GM12878 (cell line): ENCODE measurements at regions not wholly inside any gene's neighbourhood (a gene's known extent, or its start where the extent isn't known, plus 50 kb on each side); places are given as distances from the start of the nearest gene placed in this dataset.

Experiments
- CHD1 ChIP-seq: IDR thresholded peaks from 2 replicates; pipeline ENCODE4 v1.6.1; 2012; ENCODE audit warnings: low read depth, low read length, improper control_type of control experiment
- FOXM1 ChIP-seq: IDR thresholded peaks from 2 replicates; pipeline ENCODE4 v1.6.1; 2012; ENCODE audit warnings: low read depth, mild to moderate bottlenecking, inconsistent platforms, low read length, moderate library complexity
- MXI1 ChIP-seq: fragments of 150-350 bp; IDR thresholded peaks from 2 replicates; pipeline ENCODE4 v1.6.1; 2011; ENCODE audit warnings: low read depth, mild to moderate bottlenecking, inconsistent platforms, low read length, improper control_type of control experiment
- PBX3 ChIP-seq: IDR thresholded peaks from 2 replicates; pipeline ENCODE4 v1.6.1; 2011; ENCODE audit warnings: mild to moderate bottlenecking, low read depth, low read length, moderate library complexity; ENCODE audit not compliant: insufficient replicate concordance
- SMARCA5 ChIP-seq: fragments of 450-650 bp; IDR thresholded peaks from 2 replicates; pipeline ENCODE4 v1.6.1; 2017; ENCODE audit warnings: mild to moderate bottlenecking
- STAT3 ChIP-seq: IDR thresholded peaks from 2 replicates; pipeline ENCODE4 v1.6.1; 2011; ENCODE audit warnings: low read depth, low read length, improper control_type of control experiment
- ZNF207 ChIP-seq: fragments of 450-650 bp; IDR thresholded peaks from 2 replicates; pipeline ENCODE4 v1.6.1; 2014; ENCODE audit warnings: antibody characterized with exemption, mild to moderate bottlenecking, borderline replicate concordance
- TF ChIP-seq, protein P1 (sequence below): fragments of 450-650 bp; IDR thresholded peaks from 2 replicates; pipeline ENCODE4 v1.6.1; 2018; ENCODE audit warnings: mild to moderate bottlenecking, low read depth, moderate library complexity; ENCODE audit not compliant: partially characterized antibody
- TF ChIP-seq, protein P2 (sequence below): IDR thresholded peaks from 2 replicates; pipeline ENCODE4 v1.6.1; 2012; ENCODE audit warnings: improper control_type of control experiment, low read depth, low read length; ENCODE audit not compliant: insufficient replicate concordance

DNA sequence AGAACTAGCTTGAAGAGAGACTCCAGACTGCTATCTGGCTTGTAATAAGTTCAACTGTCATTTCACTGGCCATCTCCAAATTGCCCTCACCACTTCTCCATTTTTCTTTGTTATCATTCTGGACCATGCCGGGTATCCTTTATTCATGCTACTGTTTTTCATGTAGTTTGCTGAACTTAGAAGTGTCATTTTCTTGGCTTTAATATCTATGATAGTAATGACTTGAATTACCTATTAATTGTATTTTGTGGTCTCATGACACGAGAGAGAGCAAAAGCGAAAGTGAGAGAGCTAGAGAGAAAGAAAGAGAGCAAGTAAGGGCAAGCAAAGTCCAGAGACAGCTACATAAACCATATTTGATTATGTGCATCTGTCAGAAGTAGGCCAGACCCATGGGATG, 184.9 kb upstream of the ATP1B1 start (continued):
- TF ChIP-seq FOXM1 (no peak), CHD1 (no peak), ZNF207 (no peak), MXI1 (0 out of 2 replicates have a peak, but pooled peaks have one; percentile 18), SMARCA5 (no peak), PBX3 (no peak), STAT3 (no peak)
- TF ChIP-seq, protein P1, sequence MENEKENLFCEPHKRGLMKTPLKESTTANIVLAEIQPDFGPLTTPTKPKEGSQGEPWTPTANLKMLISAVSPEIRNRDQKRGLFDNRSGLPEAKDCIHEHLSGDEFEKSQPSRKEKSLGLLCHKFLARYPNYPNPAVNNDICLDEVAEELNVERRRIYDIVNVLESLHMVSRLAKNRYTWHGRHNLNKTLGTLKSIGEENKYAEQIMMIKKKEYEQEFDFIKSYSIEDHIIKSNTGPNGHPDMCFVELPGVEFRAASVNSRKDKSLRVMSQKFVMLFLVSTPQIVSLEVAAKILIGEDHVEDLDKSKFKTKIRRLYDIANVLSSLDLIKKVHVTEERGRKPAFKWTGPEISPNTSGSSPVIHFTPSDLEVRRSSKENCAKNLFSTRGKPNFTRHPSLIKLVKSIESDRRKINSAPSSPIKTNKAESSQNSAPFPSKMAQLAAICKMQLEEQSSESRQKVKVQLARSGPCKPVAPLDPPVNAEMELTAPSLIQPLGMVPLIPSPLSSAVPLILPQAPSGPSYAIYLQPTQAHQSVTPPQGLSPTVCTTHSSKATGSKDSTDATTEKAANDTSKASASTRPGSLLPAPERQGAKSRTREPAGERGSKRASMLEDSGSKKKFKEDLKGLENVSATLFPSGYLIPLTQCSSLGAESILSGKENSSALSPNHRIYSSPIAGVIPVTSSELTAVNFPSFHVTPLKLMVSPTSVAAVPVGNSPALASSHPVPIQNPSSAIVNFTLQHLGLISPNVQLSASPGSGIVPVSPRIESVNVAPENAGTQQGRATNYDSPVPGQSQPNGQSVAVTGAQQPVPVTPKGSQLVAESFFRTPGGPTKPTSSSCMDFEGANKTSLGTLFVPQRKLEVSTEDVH = no peak
- TF ChIP-seq, protein P2, sequence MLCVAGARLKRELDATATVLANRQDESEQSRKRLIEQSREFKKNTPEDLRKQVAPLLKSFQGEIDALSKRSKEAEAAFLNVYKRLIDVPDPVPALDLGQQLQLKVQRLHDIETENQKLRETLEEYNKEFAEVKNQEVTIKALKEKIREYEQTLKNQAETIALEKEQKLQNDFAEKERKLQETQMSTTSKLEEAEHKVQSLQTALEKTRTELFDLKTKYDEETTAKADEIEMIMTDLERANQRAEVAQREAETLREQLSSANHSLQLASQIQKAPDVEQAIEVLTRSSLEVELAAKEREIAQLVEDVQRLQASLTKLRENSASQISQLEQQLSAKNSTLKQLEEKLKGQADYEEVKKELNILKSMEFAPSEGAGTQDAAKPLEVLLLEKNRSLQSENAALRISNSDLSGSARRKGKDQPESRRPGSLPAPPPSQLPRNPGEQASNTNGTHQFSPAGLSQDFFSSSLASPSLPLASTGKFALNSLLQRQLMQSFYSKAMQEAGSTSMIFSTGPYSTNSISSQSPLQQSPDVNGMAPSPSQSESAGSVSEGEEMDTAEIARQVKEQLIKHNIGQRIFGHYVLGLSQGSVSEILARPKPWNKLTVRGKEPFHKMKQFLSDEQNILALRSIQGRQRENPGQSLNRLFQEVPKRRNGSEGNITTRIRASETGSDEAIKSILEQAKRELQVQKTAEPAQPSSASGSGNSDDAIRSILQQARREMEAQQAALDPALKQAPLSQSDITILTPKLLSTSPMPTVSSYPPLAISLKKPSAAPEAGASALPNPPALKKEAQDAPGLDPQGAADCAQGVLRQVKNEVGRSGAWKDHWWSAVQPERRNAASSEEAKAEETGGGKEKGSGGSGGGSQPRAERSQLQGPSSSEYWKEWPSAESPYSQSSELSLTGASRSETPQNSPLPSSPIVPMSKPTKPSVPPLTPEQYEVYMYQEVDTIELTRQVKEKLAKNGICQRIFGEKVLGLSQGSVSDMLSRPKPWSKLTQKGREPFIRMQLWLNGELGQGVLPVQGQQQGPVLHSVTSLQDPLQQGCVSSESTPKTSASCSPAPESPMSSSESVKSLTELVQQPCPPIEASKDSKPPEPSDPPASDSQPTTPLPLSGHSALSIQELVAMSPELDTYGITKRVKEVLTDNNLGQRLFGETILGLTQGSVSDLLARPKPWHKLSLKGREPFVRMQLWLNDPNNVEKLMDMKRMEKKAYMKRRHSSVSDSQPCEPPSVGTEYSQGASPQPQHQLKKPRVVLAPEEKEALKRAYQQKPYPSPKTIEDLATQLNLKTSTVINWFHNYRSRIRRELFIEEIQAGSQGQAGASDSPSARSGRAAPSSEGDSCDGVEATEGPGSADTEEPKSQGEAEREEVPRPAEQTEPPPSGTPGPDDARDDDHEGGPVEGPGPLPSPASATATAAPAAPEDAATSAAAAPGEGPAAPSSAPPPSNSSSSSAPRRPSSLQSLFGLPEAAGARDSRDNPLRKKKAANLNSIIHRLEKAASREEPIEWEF = peak; percentile 35
